ENCODE measurements at regions not wholly inside any gene's neighbourhood (a gene's known extent, or its start where the extent isn't known, plus 50 kb on each side); places are given as distances from the start of the nearest gene placed in this dataset.

DNA sequence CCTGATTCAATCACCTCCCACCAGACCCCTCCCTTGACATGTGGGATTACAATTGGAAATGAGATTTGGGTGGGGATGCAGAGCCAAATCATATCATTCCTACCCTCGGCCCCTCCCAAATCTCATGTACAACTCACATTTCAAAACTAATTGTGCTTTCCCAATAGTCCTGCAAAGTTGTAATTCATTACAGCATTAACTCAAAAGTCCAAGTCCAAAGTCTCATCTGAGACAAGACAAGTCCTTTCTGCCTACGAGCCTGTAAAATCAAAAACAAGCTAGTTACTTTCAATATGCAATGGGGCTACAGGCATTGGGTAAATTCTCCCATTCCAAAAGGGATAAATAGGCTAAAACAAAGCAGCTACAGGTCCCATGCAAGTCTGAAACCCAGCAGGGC is 634.6 kb downstream of the SLC6A15 start:
- Mint-ChIP-seq H3K36me3 (ENCODE audit: insufficient read depth) (no peaks in the 10 kb centered on the region), H3K27me3 (no peaks in the 10 kb centered on the region), H3K4me3 (ENCODE audit: low read depth) (no peak overlapping the region), H3K4me1 (ENCODE audit: low read depth) (no peaks in the 10 kb centered on the region), H3K27ac (no peak overlapping the region), H3K9me3 (ENCODE audit: low read depth) (no peaks in the 10 kb centered on the region)
- TF ChIP-seq, protein P1, sequence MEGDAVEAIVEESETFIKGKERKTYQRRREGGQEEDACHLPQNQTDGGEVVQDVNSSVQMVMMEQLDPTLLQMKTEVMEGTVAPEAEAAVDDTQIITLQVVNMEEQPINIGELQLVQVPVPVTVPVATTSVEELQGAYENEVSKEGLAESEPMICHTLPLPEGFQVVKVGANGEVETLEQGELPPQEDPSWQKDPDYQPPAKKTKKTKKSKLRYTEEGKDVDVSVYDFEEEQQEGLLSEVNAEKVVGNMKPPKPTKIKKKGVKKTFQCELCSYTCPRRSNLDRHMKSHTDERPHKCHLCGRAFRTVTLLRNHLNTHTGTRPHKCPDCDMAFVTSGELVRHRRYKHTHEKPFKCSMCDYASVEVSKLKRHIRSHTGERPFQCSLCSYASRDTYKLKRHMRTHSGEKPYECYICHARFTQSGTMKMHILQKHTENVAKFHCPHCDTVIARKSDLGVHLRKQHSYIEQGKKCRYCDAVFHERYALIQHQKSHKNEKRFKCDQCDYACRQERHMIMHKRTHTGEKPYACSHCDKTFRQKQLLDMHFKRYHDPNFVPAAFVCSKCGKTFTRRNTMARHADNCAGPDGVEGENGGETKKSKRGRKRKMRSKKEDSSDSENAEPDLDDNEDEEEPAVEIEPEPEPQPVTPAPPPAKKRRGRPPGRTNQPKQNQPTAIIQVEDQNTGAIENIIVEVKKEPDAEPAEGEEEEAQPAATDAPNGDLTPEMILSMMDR (IDR thresholded peaks at IDR 0.05; ENCODE audit: unreplicated experiment), result no peak
- DNase-seq (ENCODE audit: low spot score, unreplicated experiment), result no peak

DNA sequence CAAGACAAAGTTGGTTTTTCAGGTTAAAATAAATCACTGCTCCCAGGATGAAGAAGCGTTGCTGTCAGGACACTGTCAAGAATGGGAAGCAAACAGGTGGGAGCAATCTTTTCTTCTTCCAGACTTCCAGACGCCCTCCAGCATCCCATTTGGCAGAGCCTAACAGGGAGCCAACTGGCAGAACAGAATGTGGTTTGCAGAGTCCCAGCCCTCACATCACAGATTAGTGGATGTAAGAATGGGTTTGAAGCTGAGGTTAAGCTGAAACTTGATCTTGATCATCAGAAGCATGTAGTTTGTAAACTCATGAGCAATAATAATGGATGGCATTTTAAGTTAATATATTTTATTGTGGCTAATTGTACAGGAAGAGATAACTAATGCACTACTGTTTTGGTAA is 636.4 kb downstream of the SLC6A15 start:
- Mint-ChIP-seq H3K27me3 (peaks cover 2% of the 10 kb centered on the region), H3K9me3 (ENCODE audit: low read depth) (no peaks in the 10 kb centered on the region), H3K27ac (no peak overlapping the region), H3K36me3 (ENCODE audit: insufficient read depth) (no peaks in the 10 kb centered on the region), H3K4me1 (ENCODE audit: low read depth) (no peaks in the 10 kb centered on the region), H3K4me3 (ENCODE audit: low read depth) (no peak overlapping the region)
- TF ChIP-seq, protein P1 (IDR thresholded peaks at IDR 0.05; ENCODE audit: unreplicated experiment), result no peak
- DNase-seq (ENCODE audit: low spot score, unreplicated experiment), result no peak

- Mint-ChIP-seq H3K9me3 (ENCODE audit: low read depth) (no peaks in the 10 kb centered on the region), H3K4me3 (ENCODE audit: low read depth) (no peak overlapping the region), H3K4me1 (ENCODE audit: low read depth) (peaks cover 2% of the 10 kb centered on the region), H3K36me3 (ENCODE audit: insufficient read depth) (no peaks in the 10 kb centered on the region), H3K27ac (no peak overlapping the region), H3K27me3 (peaks cover 14% of the 10 kb centered on the region)
- TF ChIP-seq, protein P1 (IDR thresholded peaks at IDR 0.05; ENCODE audit: unreplicated experiment), result no peak
- DNase-seq (ENCODE audit: low spot score, unreplicated experiment), result no peak
Measured at GRCh38 chr12:84272324-84272723, 640.3 kb downstream of the SLC6A15 start.

DNA sequence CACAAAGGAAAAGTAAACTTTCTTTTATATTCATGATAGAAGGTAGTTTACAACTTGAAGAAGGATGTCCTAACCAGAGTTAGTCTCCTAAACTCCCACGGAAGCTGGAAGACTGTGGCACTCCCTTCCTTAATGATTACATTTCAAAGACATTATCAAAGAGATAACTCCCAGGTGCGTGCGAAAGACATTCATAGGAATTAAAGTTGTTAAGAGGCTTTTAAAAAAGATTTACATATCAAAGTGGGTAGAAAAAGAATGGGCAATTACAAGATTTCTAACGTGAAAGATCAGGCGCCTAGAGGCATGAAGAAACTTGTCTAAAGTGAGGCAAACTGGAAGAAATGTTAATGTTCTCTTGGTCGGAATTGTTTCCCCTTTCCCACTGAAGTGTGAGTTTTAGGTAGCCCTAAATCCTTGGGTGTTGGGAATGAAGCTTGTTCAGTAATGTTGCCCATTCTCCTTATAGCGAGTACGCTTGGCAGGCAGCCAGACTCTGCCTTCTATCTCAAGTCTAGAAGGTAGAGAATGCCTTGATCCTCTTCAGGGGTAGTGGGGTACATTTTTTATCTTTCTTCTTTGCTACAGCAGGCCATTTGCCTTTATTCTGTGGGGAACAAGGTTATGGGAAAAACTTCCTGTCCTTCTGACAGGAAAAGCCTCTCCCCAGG is 642.0 kb downstream of the SLC6A15 start:
- DNase-seq (ENCODE audit: low spot score, unreplicated experiment), result no peak
- TF ChIP-seq, protein P1 (IDR thresholded peaks at IDR 0.05; ENCODE audit: unreplicated experiment), result no peak
- Mint-ChIP-seq H3K36me3 (ENCODE audit: insufficient read depth) (no peaks in the 10 kb centered on the region), H3K9me3 (ENCODE audit: low read depth) (no peaks in the 10 kb centered on the region), H3K27me3 (peaks cover 14% of the 10 kb centered on the region), H3K4me3 (ENCODE audit: low read depth) (no peak overlapping the region), H3K4me1 (ENCODE audit: low read depth) (peaks cover 2% of the 10 kb centered on the region), H3K27ac (no peak overlapping the region)

DNA sequence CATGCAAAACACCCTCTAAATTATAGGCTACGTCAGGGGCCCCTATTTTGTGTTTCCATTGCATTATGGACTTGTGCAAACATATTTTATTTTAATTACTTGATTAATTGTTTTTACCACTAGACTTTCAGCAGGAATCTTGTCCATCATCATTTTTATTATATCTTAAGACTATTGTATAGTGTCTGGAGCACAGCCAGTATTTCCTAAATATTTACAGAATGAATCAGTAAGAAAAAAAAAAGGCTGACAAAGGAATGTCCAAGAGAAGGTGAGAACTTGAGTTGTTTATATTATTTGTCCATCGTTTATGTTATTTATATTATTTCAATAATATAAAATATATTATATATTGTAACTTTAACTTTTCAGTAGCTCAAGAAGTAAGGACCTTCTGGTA is 664.7 kb downstream of the SLC6A15 start:
- Mint-ChIP-seq H3K27ac (no peak overlapping the region), H3K36me3 (ENCODE audit: insufficient read depth) (no peaks in the 10 kb centered on the region), H3K4me1 (ENCODE audit: low read depth) (no peaks in the 10 kb centered on the region), H3K27me3 (no peaks in the 10 kb centered on the region), H3K9me3 (ENCODE audit: low read depth) (no peaks in the 10 kb centered on the region), H3K4me3 (ENCODE audit: low read depth) (no peak overlapping the region)
- no peak for DNase-seq (ENCODE audit: low spot score, unreplicated experiment)
- TF ChIP-seq, protein P1 (IDR thresholded peaks at IDR 0.05; ENCODE audit: unreplicated experiment), result no peak

All from progenitor cell of endocrine pancreas (in vitro differentiated cells).